Keratinocyte (primary cell): ENCODE measurements at regions not wholly inside any gene's neighbourhood (a gene's known extent, or its start where the extent isn't known, plus 50 kb on each side); places are given as distances from the start of the nearest gene placed in this dataset.

Source experiments
- DNase-seq: peaks from one replicate; pipeline ENCODE4 v3.0.0-alpha.2; 2011; ENCODE audit warnings: low read depth, missing footprints, low spot score
- FAIRE-seq: peaks from 2 replicates; lab custom pipeline; 2011; peaks lifted over from hg19 to GRCh38; lab: Jason Lieb, UNC
- H2AFZ ChIP-seq: 2 replicates; pipeline ENCODE4 v1.6.0; 2012; ENCODE audit warnings: low read length, control low read depth, inconsistent platforms; ENCODE audit not compliant: control insufficient read depth
- H3K27ac ChIP-seq: 2 replicates; pipeline ENCODE4 v1.5.1; 2011; ENCODE audit warnings: low read length; ENCODE audit not compliant: control insufficient read depth, insufficient read depth
- H3K27me3 ChIP-seq: 3 replicates; pipeline ENCODE4 v1.6.0; 2011; ENCODE audit warnings: low read length; ENCODE audit not compliant: control insufficient read depth, insufficient read depth; ENCODE audit errors: extremely low read depth
- H3K36me3 ChIP-seq, 2 experiments: 2 replicates in 1 of 2; 3 replicates in 1 of 2; pipeline ENCODE4 v1.5.1; 2011; ENCODE audit warnings: low read length in 2 of 2, mild to moderate bottlenecking in 1 of 2; ENCODE audit not compliant: control insufficient read depth in 2 of 2, insufficient read depth in 2 of 2; ENCODE audit errors: extremely low read depth in 1 of 2
- H3K4me1 ChIP-seq: 3 replicates; pipeline ENCODE4 v1.5.1; 2011; ENCODE audit warnings: low read length; ENCODE audit not compliant: control insufficient read depth, insufficient read depth; ENCODE audit errors: extremely low read depth
- H3K4me2 ChIP-seq: 3 replicates; pipeline ENCODE4 v1.6.0; 2011; ENCODE audit warnings: low read depth, low read length; ENCODE audit not compliant: control insufficient read depth, insufficient read depth; ENCODE audit errors: extremely low read depth
- H3K4me3 ChIP-seq, 3 experiments: fragments of 200-600 bp in 1 of 3; sonication (generic) in 1 of 3; 2 replicates in 2 of 3; 3 replicates in 1 of 3; pipeline ENCODE4 v1.5.1; 2011 to 2016; ENCODE audit warnings: low read length in 3 of 3, mild to moderate bottlenecking in 3 of 3, control low read depth in 2 of 3, inconsistent platforms in 1 of 3, low read depth in 1 of 3, mixed read lengths in 1 of 3, mixed run types in 1 of 3, moderate library complexity in 1 of 3; ENCODE audit not compliant: control insufficient read depth in 2 of 3, insufficient read depth in 2 of 3; ENCODE audit errors: extremely low read depth in 1 of 3
- H3K79me2 ChIP-seq: 2 replicates; pipeline ENCODE4 v1.6.0; 2012; ENCODE audit warnings: low read length; ENCODE audit not compliant: control insufficient read depth, insufficient read depth
- H3K9ac ChIP-seq: 3 replicates; pipeline ENCODE4 v1.6.0; 2011; ENCODE audit warnings: low read length; ENCODE audit not compliant: control insufficient read depth, insufficient read depth; ENCODE audit errors: extremely low read depth
- H3K9me1 ChIP-seq: 3 replicates; pipeline ENCODE4 v1.6.0; 2011; ENCODE audit warnings: low read length; ENCODE audit not compliant: control insufficient read depth, insufficient read depth; ENCODE audit errors: extremely low read depth
- H3K9me3 ChIP-seq: 2 replicates; pipeline ENCODE4 v1.5.1; 2012; ENCODE audit warnings: low read depth, low read length; ENCODE audit not compliant: control insufficient read depth
- H4K20me1 ChIP-seq: 3 replicates; pipeline ENCODE4 v1.6.0; 2011; ENCODE audit warnings: low read length; ENCODE audit not compliant: control insufficient read depth, insufficient read depth; ENCODE audit errors: extremely low read depth
- CTCF ChIP-seq, 3 experiments: IDR thresholded peaks in 1 of 3; conservative IDR thresholded peaks in 1 of 3; optimal IDR thresholded peaks in 1 of 3; 2 replicates in 2 of 3; 3 replicates in 1 of 3; pipeline versions ENCODE3 to v1.5.1; 2011; ENCODE audit warnings: low read length in 3 of 3, mild to moderate bottlenecking in 3 of 3, moderate library complexity in 2 of 3, control low read depth in 1 of 3, inconsistent platforms in 1 of 3; ENCODE audit not compliant: insufficient read depth in 2 of 3; ENCODE audit errors: extremely low read depth in 1 of 3
- EZH2 ChIP-seq: IDR thresholded peaks from one replicate; pipeline ENCODE4 v1.6.1; 2012; ENCODE audit warnings: inconsistent platforms, mild to moderate bottlenecking, low read length, moderate library complexity
- dilution Hi-C: fragments of 300-500 bp; cut with MboI; formaldehyde crosslinking; loops from one replicate; pipeline ENCODE4 v1.7.0; 2020; ENCODE audit warnings: low sequenced_read_pairs; ENCODE audit not compliant: extremely low pct_ligation_motif_present

GRCh38 chr3:177961784-177962183 is 574.5 kb upstream of the KCNMB2 start:
- H3K27me3 ChIP-seq: no peaks in the 10 kb centered on the region
- no peak for FAIRE-seq

GRCh38 chr3:177966493-177966892 is 569.7 kb upstream of the KCNMB2 start:
- Histone ChIP-seq H2AFZ (no peak overlapping the region), H3K27ac (no peak overlapping the region), H3K9me3 (no peaks in the 10 kb centered on the region), H4K20me1 (no peaks in the 10 kb centered on the region), H3K27me3 (no peaks in the 10 kb centered on the region), H3K4me3 (no peak overlapping the region), H3K4me1 (no peaks in the 10 kb centered on the region), H3K9ac (no peak overlapping the region), H3K36me3 (no peaks in the 10 kb centered on the region), H3K79me2 (no peaks in the 10 kb centered on the region), H3K4me2 (no peak overlapping the region), H3K9me1 (no peaks in the 10 kb centered on the region)
- FAIRE-seq: no peak
- TF ChIP-seq CTCF (optimal IDR thresholded peaks at IDR 0.05 in 1 of 3, IDR thresholded peaks at IDR 0.05 in 1 of 3, conservative IDR thresholded peaks at IDR 0.05 in 1 of 3; ENCODE audit: extremely low read depth in 1 of 3, insufficient read depth in 2 of 3, low read length in 3 of 3): no peak
- TF ChIP-seq EZH2: no peak
- dilution Hi-C loops: no loop called here
- no peak for DNase-seq

More at GRCh38 chr3:177961784-177962183, 574.5 kb upstream of the KCNMB2 start:
- Histone ChIP-seq H2AFZ (no peak overlapping the region), H4K20me1 (no peaks in the 10 kb centered on the region), H3K9me1 (no peaks in the 10 kb centered on the region), H3K27ac (no peak overlapping the region), H3K4me1 (no peaks in the 10 kb centered on the region), H3K9ac (no peak overlapping the region), H3K9me3 (no peaks in the 10 kb centered on the region), H3K79me2 (no peaks in the 10 kb centered on the region), H3K36me3 (no peaks in the 10 kb centered on the region), H3K4me3 (no peak overlapping the region), H3K4me2 (no peak overlapping the region)
- dilution Hi-C loops: no loop called here
- DNase-seq: no peak
- no peak for TF ChIP-seq EZH2

- TF ChIP-seq EZH2 (no peak), CTCF (optimal IDR thresholded peaks at IDR 0.05 in 1 of 3, IDR thresholded peaks at IDR 0.05 in 1 of 3, conservative IDR thresholded peaks at IDR 0.05 in 1 of 3; ENCODE audit: extremely low read depth in 1 of 3, insufficient read depth in 2 of 3, low read length in 3 of 3) (no peak)
- FAIRE-seq (no peak), DNase-seq (peak; percentile 7)
- Histone ChIP-seq H3K36me3 (no peaks in the 10 kb centered on the region), H2AFZ (no peak overlapping the region), H3K79me2 (no peaks in the 10 kb centered on the region), H3K27ac (no peak overlapping the region), H4K20me1 (no peaks in the 10 kb centered on the region), H3K4me2 (no peak overlapping the region), H3K27me3 (no peaks in the 10 kb centered on the region), H3K9me1 (no peaks in the 10 kb centered on the region), H3K9me3 (no peaks in the 10 kb centered on the region), H3K4me3 (no peak overlapping the region), H3K9ac (no peak overlapping the region), H3K4me1 (peaks cover 4% of the 10 kb centered on the region)
- dilution Hi-C loops: no loop called here
These were observed 567.3 kb upstream of the KCNMB2 start for GRCh38 chr3:177968891-177969290.
